NCI-H187 treated with DMSO at 0.1 percent for 48 hours (cell line): ENCODE measurements at regions not wholly inside any gene's neighbourhood (a gene's known extent, or its start where the extent isn't known, plus 50 kb on each side); places are given as distances from the start of the nearest gene placed in this dataset.
"Not testable (repeated sequence)": the region's sequence is repeated elsewhere in the genome, so short reads cannot be mapped to it uniquely, and the experiment has no call there.

Source experiments
- DNase-seq: peaks from one replicate; lab custom pipeline; 2025; lab: John Stamatoyannopoulos, UW

DNA sequence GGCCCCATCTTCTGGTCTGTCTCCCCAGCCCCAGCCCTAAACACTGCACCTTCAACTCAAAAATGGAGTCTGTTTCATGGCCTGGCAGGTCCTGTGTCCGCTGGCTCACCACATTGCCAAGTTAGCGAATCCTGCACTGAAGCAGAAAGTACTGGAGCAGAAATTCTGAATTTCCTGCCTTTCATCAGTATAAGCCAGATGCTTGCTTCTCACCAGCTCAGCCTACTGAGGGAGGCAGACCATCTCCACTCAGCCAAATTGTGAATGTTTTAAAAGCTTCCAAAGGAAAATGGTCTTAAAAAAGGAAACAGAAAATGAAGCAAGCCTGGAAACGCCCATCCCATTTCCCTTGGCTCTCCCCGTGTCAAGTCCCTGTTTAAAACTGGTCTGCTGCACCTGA, 157.8 kb downstream of the C1D start:
- DNase-seq: no peak

GRCh38 chr2:67906547-67906946, 156.3 kb downstream of the C1D start:
- DNase-seq: not testable (repeated sequence)

DNA sequence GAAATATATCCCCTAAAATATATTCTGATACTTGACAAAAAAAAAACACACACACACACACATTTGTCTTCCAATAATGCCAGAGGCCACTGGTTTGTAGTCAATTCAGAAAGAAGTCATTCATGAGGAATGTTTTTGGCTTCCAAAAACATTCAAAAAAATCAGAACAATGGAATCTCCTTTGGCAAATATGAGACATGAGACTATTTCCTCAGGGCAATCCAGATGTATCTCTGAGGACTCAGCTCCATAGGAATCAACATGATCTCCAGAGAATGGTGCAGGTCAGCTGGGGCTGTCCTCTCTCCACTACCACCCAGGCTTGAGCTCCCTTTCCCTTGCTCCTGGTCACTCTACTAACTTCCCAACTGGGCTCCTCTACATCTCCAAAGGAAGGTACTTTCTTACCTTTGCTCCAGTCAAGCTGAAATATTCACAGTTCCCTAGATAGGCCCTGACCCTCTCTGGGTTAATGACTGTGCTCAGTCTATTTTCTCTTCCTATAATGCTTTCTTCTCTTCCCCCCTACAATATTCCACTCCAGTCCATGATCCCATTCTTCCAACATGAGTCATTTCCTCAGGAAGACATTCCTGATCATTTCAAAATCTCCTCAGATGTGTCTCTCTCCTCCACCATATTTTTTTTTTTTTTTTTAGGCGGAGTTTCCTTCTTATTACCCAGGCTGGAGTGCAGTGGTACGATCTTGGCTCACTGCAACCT, 145.3 kb downstream of the C1D start:
- DNase-seq: no peak

GRCh38 chr2:67918471-67918870, 144.3 kb downstream of the C1D start:
- no peak for DNase-seq

DNA sequence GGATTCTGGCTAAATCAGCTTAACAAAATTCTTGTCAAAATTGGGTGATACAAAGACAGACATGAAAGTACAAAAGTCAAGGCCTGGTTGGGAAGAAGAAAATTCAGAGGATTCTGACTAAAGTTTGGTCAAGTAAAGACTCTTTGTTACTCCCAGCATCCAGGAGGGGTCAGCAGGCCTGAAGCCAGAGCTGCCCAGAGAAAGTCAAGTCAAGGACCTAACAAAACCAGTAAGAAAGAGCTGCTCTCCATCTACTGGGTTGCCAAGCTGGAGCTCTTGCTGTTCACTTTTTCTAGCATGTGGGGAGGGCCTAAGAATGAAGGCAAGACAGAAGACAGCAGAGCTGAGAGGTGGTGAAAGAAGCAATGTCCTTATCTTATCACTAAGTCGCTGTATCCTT, 143.3 kb downstream of the C1D start:
- DNase-seq: no peak

GRCh38 chr2:67922080-67922785, 140.6 kb downstream of the C1D start:
- DNase-seq: peak; percentile 56

DNA sequence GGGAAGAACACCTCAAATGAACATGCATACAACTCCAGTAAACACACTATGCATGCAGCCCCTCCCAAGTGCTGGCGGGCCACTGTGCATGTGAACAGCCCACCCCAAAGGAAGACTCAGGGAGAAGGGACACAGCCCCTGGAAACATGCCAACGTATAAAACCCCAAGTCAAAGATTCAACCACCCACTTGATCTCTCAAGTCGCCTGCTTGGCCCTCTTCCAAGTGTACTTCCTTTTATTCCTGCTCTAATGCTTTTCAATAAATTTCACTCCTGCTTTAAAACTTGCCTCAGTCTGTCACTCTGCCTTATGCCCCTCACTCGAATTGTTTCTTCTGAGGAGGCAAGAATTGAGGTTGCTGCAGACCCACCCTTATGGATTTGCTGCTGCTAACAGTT, 139.1 kb downstream of the C1D start:
- no peak for DNase-seq

GRCh38 chr2:67927501-67927900, 135.3 kb downstream of the C1D start:
- no peak for DNase-seq

GRCh38 chr2:67930156-67930555, 132.6 kb downstream of the C1D start:
- DNase-seq: no peak

DNA sequence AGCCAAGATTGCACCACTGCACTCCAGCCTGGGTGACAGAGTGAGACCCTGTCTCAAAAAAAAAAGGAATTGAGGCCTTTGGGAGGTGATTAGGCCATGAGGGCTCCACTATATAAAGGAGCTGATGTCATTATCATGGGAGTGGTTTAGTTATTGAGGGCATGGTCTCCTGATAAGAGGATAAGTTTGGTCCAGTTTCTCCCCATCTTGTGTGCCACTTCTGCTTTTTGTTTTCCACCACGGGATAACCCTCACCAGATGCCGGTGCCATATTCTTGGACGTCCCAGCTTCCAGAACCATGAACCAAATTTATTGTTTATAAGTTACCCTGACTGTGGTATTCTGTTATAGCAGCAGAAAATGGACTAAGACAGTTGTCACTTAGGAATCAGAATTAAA, 125.8 kb downstream of the C1D start:
- no peak for DNase-seq

DNA sequence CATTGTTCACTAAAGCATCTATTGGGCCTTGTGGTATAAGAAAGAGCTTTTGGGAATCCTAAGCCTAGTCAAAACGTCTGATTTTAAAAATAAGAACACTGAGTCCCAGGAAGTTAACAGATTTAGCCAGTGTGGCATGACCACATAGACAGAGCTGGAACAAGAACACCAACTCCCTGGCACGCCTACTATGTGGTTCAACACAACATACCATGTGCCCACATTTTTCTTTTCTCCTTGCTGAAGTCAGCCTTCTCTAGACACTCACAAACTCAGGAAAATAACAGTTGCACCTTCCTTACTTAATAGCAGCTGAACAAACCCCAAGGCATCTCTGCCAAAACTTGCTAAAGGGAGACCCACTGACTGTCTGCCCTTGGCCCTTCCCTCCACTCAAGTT, 124.8 kb downstream of the C1D start:
- DNase-seq: no peak

GRCh38 chr2:67945056-67945455, 117.7 kb downstream of the C1D start:
- no peak for DNase-seq

GRCh38 chr2:67945940-67946339, 116.9 kb downstream of the C1D start:
- no peak for DNase-seq

DNA sequence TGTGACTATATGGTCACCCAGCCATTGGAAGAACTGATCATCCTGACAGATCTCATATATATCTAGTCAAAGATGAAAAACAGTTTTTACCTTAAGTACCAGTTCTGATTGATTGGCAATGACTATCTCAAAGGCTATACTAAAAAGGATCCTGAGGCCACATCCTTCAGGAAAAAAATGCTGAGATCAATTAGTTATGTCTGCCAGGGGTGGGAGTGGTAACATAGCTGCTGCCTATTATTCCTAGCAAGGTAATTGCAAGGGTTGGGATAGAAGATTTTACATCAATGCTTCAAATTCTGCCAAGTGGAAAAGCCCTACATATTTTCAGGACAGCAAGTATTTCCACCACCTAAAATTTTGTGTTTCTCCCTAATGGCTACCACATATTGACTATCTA, 114.7 kb downstream of the C1D start:
- no peak for DNase-seq

DNA sequence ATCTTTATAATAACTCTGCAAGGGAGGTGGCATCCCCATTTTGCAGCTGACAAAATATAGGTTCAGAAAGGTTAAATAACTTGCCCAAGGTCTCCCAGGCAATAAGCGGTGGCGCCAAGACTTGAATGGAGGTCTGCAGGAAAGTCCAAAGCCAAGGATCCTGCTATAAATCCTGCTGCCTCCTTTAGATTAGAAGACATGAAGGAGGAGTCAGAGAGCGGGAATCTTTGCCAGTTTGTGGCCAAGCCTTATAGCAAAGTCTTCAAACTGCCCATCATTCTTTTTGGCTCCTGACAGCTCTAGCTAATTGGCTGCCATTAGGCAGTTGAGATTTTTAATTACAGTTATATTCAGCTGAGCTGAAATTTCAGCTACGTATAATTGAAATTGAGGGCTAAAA, 114.3 kb downstream of the C1D start:
- no peak for DNase-seq

GRCh38 chr2:67950018-67950417, 112.8 kb downstream of the C1D start:
- no peak for DNase-seq

DNA sequence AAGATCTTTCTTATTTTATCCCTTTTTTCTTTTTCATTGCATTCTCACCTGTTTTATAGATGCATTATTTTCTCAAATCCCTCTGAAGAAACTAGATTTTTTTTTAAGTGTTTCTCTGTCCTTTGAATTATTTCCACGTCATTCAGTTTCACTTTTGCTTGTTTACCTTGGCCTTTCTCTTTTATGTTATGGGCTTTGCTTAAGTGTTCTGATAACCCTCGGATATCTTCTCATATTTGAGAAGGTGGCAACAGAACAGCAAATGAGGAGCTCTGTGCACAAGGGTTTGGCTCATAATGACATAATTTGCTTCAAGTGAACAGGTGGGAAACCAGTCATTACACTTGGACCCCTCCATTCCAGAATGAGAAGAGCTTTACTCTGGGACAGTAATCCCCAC, 111.9 kb downstream of the C1D start:
- no peak for DNase-seq

GRCh38 chr2:67952066-67952465, 110.7 kb downstream of the C1D start:
- DNase-seq: no peak

DNA sequence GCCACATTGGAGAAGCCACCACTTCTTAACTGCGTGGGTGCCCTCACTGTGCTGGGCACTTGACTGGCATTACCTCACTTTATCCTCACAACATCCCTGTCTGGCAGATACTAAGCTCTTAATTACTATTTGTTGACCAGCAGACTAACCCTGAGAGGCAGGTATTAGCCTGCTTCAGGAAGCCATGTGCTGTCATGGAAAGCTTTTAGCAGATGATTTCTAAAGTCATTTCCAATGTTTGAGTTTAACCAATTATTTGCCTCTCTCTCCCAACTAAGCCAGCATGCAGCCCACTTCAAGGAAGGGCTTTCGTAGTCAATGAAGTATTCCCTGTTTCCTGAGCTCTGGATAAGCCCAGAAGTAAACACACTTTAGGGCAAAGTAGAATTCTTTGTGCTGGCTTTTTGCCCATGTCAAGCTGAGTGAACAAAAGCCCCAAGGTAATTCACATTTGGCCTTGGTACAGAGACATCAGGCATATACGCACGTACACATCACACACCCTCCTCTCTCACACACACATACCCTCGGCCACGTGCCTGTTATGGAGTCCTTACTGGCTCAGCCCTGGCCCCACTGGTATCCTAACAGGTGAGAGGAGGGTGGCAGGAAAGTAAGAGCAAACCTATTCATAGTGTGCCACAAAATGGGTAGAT, 108.6 kb downstream of the C1D start:
- peak; percentile 83 for DNase-seq

- DNase-seq: no peak
These were observed 106.8 kb downstream of the C1D start for GRCh38 chr2:67955748-67956603.

DNA sequence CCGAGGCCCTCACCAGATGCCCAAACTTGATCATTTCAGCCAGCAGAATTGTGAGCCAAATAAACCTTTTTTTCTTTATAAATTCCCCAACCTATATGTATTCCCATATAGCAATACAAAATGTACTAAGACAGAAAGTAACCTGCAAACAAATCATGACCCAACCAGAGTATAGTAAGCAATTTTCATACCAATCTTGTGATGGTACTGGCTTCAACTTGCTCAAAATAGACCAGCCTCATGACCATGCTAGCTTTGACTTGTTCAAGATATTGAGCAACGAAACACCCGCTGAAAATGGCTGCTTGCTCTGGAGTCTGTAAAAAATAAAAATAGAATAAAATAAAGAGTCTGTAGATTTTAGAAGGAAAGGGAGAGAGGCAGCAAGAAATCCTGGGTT, 97.6 kb downstream of the C1D start:
- DNase-seq: no peak

DNA sequence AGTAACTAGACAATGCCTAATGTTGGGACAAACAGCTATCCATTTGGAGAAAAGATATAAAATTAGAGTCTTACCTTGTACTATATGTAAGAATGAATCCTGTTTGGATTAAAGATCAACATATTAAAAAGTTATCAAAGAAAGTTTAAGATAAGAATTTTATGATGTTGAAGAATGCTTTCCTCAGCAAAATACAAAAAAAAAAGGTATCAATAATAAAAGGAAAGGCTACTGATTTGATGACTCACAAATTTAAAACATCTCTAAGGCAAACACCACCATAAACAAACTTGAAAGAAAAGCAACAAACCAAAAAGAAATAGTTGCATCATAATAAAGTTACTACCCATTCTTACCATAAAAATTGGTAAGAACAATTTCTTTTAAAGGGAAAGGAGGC, 92.7 kb downstream of the C1D start:
- DNase-seq: no peak
